ENCODE measurements at regions not wholly inside any gene's neighbourhood (a gene's known extent, or its start where the extent isn't known, plus 50 kb on each side); places are given as distances from the start of the nearest gene placed in this dataset.

DNA sequence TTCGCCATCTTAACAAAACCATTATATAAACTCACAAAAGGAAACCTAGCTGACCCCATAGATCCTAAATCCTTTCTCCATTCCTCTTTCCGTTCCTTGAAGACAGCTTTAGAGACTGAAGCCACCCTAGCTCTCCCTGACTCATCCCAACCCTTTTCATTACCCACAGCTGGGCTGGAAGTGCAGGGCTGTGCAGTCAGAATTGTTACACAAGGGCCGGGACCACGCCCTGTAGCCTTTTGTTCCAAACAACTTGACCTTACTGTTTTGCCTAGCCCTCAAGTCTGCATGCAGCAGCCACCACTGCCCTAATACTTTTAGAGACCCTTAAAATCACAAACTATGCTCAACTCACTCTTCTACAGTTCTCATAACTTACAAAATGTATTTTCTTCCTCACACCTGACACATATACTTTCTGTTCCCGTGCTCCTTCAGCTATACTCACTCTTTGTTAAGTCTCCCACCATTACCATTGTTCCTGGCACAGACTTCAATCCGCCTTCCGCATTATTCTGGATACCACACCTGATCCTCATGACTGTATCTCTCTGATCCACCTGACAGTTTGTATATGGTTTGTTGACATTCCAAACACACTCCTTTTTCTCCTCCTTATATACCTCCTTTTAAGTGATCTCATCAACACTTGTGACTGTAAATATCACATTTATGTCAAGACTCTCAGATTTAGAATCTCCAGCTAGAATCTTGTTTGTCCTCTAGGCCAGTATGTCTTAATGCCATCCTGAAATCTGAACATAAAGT, 208.7 kb downstream of the KITLG start:
- DNase-seq: no peak

DNA sequence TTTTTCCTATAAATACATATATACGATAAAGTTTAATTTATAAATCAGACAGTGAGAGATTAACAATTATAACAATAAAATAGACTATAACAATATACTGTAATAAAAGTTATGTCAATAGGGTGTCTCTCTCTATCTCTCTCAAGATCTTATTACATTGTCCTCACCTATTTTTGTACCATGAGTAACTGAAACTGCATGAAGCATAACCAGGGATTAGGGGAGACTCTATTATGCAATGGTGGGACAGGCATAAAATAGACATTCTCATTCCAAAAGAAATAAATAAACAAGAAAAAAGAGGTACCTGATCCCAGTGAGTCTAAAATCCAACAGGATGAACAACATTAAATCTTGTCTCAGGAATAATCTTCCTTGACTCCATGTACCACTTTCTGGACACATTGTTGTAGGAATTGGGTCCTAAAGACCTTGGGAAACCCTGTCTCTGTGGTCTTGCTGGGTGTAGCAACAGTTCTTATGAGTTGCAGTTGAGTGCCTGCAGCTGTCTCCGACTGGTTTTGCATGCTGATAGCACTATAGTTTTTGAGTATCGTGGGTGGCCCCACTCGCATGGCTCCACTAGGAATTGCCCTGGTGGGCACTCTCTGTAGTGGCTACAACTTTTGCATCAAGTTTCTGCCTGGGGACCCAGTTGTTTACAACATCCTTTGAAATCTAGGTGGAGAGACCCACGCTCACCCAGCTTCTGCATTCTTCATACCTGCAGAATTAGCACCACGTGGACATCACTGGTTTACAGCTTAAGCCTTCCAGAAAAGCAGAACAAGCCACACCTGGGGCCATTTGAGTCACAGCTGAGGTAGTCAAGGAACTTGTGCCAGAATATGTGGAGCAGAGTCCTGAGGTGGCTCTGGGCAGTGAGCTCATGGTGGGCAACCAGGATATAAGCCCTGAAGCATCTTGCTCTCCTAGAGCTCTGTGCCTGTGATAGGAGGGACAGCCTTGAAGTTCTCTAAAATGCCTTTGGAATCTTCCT, 204.7 kb downstream of the KITLG start:
- DNase-seq: no peak

DNA sequence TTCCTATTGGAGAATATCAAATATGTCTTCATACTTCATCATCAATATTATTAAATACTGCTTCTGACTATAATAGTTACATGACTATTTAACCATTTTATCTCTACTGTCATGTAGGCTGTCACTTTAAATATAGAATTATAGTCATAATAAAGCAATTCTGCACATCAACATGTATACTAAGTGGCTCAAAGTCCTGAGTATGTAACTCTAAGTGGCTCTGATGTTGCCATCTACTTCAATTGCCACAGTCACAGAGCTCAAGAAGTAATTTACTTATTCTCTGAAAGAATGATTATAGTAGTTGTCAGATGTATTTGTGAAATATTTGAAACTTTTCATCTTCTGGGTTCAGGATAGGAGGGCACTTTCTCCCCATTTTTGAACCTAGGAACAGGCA, 202.3 kb downstream of the KITLG start:
- no peak for DNase-seq

DNA sequence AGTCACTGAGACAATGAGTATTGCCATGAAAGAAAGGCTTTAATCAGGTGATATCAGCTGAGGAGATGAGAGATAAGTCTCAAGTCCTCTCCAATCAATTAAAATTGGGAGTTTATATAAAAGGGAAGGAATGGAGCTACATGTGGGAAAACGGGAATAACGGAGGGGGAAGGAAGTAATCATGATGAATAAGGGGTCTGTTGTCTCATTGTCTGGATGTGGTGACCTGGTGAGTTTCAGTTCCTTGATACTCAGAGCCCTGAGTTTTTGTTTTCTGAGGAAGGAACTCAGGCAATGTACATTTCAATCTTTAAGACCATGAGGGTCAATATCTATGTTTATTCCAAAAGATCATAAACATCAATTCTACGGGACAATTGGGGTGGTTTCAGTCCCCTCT, 198.8 kb downstream of the KITLG start:
- DNase-seq: no peak

DNA sequence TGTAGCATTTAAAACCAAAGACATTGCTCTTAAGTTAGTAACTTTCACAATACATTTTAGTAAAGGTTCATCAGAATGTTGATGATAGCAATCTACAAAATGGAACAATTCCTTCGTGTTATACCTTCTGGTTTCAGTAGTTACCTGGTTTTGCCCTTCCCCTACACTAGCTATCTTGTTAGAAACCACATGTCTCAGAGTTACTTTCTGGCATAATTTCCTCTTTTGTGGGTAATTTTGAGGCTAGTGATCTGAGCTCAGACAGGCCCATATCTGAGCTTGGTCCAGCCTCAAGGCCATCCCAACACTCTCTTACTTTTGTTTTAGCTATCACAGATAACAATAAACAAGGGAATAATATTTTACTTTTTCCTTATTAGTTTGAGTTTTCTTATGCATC, 196.9 kb downstream of the KITLG start:
- DNase-seq: no peak

DNA sequence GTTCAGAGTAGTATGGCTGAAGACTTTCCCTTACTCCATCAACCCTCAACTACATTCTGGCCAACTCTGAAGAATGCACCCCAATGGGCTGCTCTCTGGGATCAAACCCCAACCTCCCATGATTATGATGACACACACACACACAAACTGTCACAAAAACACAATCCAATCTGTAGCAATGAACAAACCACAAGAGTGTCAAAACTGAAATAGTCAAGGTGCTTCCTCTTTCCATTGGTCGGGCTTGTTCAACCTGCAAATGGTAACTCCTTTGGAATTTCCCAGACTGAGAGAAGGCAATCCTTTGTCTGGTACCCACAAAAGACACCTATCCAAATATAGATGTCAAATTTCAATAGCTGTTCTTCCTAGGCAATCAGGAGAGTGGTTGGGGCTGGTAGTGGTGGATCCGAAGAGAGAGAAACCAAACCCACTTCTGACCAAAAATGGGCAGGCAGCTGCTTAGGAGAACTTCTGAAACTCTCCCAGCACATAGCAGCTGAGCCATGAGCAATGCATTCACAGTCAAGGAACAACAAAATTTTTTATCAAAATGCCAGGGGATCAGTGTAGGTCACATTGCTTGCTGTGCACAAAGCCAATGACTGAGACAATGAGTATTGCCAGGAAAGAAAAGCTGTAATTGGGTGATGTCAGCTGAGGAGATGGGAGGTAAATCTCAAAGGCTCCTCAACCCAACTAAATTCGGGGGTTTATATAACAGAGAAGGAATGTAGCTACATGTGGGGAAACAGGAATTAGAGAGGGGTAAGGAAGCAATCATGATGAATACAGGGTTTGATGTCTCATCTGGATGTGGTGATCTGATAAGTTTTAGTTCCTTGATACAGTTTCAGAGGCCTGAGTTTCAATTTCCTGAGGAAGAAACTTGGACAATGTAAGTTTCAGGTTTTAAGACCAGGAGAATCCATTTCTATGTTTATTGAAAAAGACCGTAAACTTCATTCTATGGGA, 191.4 kb downstream of the KITLG start:
- DNase-seq: no peak

DNA sequence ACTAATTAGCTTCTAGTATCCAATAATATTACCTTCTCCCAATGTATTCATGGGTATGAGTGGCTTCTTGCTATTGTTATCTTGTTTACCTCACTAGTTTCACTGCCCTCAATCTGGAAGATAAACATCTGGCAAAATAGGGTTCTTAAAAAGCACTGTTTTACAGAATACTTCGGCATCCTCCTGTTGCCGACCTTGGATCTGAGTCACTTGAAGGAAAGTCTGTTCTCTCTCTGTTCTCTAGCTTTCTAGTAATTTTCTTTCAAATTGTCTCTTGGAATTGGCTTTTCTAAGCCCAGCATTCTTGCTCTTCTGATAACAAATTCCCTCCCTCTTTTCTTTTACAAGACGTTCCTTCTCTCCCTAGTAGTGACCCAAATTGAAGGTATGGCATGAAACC, 189.5 kb downstream of the KITLG start:
- no peak for DNase-seq

DNA sequence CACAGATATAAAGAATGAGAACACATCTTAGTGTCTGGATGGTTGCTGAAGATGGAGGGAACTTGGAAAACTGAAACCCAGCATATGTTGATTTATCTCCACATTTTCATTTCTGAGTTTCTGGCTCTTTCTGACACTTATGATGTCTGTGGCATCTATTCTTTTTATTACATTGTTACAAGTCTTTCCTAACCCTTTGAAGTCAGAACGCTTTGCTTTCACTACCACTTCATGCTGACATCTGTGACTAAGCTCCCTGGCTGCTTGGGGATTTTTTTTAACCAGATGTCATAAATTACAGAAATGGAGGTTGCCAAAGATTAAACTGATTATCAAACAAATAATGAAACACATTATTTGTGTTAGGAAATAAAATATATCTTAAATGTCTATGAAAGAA, 188.7 kb downstream of the KITLG start:
- peak; percentile 67 for DNase-seq

DNA sequence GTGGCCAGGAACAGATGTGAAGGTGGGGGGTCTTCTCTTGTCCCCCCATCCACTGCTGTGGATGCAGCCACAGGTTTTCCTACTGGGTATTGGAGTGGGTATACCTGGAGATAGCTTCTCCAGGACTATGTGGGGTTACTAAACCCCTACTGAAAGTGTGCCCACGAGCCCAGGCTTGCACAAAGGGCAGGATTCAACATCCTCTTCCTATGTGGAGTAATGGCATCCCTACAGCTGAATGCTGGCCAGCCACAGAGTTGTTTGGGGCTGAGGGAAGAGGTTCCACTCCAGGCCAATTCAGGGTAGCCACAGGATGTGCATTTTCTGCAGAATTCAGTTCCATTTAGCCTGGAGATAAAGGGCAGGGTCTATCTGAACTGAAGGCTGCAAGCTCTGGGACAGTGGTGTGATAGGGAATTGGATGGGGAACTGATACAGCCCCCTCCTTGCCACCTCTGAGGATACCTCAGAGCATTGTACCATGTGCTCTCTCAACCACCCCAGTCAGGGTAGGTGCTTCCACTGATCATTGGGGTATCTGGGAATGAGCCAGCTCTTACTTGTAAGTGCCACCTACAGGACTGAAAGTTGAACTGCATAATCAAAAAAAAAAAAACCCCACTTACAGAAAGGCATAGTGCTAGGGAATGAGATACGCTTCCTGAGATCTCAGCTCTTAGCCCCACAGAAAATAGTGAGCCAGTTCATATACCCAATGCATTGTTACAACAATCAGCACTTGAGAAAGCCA, 187.1 kb downstream of the KITLG start:
- peak; percentile 47 for DNase-seq

DNA sequence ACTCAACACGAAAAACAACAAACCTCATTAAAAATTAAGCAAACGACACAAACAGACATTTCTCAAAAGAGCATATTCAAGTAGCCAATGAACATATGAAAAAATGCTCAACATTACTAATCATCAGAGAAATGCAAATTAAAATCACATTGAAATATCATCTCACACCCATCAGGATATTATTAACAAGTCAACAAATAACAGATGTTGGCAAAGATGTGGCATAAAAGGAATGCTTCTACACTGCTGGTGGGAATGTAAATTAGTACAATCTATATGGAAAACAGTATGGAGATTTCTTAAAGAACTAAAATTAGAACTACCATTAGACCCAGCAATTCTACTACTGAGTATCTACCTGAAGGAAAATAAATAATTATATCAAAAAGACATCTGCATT, 182.2 kb downstream of the KITLG start:
- no peak for DNase-seq

DNA sequence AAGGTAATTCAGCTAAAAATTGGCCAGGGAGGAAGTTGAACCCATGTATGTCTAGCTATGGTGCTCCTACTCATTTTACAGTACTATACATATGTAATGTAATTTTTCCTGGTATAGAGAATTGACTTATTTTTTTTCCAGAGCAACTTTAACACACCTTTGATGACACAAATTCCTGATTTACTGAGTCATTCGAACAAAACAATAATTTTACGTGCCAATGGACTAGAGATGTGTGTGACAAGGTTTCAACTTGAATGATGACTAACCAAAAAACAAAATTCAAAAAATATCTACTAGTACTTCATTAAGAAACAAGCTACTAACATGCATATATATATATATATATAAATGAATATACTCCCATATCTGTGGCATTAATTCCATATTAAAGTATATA, 180.5 kb downstream of the KITLG start:
- no peak for DNase-seq

DNA sequence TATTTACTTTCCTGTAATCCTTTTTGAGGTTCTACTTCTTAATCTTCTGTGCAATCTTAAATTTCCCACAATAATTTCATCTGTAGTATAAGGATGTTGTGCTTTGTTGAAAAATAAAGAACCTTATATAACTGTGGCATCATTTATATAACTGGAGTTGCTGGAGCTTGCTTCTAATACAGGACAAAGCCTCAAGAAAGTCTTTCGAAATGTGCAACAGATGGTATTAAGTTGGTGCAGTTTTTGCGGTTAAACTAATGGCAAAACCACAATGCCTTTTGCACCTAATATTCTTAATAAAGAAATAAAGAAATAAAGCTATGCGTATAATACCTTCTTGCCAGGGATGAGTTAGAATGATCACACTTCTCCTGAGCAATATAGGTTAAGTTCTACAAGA, 180.0 kb downstream of the KITLG start:
- DNase-seq: no peak

DNA sequence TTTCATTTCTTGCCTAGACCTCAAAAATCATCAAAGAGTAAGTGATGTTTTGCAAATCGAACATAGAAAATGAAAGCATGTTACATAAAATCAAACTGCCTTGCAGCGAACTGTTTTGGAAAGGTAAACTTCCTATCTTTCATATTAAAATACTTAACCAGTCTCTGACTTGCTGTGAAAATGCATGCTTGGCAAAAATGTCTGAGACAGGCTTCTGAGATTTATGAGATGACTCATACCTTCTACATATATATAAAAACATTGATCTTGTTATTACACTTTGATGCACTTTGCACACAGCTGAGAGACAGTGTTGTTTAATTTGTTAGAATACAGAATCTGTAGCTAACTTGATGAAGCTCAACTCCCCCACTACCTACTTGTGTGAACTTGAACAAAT, 179.1 kb downstream of the KITLG start:
- peak; percentile 57 for DNase-seq

DNA sequence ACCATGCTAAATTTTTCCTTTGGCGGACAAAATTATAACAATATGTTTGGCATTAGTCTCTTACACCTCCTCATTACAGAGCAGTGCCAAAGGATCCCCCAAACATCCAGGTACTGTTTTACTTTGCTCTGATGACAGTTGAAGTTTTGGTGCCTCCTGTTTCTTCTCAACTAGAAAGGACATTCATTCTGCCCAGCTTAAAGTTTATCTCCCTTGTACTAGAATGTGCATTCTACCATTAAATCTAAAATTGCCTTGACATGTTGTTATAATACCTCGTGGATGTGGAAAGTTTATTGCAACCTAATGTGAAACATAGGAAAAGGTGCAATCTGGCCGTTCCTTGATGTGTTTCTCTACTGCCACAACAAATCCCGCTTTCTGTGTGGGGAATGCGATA, 173.4 kb downstream of the KITLG start:
- DNase-seq: no peak

DNA sequence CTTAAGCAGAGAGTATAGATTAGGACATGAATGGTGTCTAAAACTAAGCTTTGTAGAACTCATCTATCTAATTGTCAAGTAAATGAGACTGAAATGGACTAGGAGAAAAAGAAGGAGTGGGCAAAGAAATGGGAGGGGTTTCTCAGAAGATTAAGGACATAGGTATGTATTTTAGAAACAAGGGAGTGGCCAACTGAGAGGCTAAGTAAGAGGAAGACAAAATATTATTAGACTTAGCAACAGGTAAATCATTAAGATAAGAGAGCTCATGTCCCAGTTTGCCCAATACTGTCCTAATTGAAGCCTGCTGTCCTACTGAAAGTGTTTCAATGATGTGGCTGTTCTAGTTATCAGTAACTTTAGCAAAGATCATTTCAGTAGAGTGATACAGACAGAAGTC, 171.4 kb downstream of the KITLG start:
- DNase-seq: no peak

DNA sequence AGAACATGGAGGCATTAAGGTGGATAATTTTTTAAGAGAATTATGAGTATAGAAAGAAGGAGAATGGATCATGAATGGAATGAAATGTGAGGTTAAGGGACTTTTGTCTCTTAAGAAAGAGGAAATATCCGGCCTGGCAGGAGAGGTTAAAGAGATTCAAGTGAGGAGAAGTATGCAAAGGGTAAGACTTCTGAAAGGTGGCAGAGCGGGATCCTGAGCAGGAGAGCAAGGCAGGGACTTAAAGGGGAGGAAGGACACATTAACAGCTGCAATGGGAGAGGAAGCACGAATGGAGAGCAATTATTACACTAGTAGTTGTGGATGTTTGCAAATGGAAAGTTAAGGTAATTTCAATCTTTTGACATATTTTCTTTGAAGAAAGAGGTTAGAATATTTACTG, 171.0 kb downstream of the KITLG start:
- DNase-seq: no peak

DNA sequence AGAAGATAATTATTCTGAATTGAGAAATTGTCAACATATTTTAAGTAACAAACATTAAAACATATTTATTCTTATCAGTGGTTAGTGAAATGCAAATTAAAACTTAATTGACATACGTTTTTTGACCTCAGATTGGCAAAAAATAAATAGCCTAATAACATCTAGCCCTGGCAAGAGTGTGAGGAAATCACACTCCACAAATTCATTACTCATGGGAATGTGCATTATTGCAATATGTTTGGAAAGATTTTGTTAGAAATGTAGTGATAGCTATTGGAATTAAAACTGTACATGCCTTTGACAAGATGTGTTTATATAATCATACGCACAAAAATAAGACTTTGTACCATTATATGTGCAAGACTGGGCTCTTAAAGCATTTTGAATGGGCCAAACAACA, 168.6 kb downstream of the KITLG start:
- DNase-seq: no peak

DNA sequence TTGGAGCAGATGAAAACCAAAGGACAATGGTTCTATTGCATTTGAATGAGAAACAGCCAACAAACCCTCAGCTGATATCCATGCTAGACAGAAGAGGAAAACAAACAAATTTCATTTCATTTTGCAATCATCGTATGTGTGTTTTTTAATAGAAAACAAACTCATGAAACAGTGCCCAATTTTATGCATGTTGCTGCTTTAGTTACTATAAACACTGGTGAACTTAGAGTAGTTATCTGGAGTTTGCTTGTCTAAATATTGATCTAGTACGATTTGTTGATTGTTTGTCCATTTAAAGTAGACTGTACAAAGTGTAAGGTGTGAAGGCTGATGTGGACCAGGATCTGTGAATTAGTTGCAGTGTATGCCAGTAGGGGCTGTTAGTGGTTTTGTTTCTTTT, 166.6 kb downstream of the KITLG start:
- no peak for DNase-seq

DNA sequence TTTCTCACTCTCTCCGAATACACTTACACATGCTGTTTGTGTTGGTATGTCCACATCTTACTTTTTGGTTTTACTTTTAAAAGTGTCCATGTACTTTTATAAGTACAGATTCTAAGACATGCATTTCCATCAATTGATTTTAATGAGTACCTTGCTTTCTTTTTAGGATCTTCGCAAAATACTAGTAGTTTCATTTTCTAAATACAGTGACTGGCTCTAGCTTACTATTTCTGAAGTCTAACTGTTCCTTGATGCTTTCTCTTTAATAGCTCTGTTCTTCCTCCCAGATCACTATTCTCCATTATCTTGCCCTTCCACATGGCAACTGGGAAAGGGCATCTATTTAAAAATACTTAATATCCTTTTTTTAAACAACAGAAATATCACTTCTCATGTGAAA, 164.1 kb downstream of the KITLG start:
- DNase-seq: no peak

DNA sequence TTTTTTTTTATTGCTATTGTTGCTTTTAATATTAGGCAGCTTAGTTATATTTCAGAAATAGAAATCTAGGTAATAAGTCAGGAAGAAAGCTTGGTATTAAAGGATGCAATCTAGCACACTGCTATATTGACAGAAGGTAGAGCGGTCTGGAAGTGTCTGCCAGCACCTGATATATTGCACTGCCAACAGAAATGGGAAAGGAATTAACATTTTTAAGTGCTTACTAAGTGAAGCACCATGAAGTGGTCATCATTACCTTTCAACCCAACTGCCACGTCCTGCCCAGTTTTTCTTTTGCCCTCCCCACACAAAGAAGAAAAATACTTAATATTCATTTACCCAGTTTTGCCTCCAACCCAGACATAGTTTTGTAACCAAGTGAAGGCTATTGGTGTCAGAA, 163.5 kb downstream of the KITLG start:
- DNase-seq: no peak

DNA sequence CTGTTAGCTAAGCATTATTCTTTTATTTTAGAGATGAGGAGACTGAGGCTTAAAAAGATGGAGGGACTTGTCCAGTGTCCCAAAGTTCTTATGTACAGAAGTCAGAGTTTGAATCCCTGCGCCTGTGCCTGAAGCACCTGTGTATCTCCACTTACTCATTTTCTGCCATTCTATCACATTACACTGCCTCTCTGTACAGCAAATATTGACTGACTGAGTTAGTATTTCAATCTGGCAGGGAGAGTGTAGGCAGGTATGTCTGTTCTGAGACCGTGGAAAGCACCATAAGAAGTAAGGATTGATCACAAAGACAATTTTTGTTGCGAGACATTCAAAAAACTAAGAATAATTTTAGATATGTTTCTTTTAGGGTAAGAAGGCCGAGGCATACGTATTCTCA, 162.7 kb downstream of the KITLG start:
- DNase-seq: no peak

DNA sequence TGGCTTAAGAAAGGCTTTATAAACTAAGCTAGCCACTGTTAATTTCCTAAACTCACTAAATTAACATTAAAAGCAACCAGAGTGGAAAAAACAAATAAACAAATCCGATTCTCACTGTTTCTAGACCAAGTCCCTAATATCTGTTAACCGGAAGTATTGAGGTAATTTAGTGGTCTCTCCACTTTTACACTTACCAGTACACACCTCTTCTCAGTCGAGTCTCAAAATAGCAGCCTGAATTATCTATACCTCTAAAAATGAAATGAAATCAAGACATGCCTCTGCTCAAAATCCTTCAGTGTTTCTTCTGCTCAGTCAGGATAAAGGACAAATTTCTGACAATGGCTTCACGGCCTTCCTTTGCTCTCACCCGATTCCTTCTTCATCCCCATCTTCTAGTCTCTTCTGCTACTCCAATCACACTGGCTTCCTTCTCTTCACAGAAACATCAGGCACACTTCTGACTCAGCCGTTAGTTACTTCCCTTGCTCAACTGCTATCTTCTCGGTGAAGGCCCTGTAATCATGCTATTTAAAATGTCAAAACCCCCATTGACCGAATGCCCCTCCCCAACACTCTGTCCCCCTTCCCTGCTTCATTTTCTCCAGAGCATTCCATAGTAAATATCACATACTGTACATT, 161.3 kb downstream of the KITLG start:
- no peak for DNase-seq
